Right hindlimb (tissue), 1 donor: ENCODE measurements at regions not wholly inside any gene's neighbourhood (a gene's known extent, or its start where the extent isn't known, plus 50 kb on each side); places are given as distances from the start of the nearest gene placed in this dataset.

Source experiments
- DNase-seq: peaks from one replicate; pipeline ENCODE4 v3.0.0-alpha.2; 2018

- no peak for DNase-seq
These were observed 254.6 kb upstream of the SP8 start for GRCh38 chr7:21041252-21041651.

DNA sequence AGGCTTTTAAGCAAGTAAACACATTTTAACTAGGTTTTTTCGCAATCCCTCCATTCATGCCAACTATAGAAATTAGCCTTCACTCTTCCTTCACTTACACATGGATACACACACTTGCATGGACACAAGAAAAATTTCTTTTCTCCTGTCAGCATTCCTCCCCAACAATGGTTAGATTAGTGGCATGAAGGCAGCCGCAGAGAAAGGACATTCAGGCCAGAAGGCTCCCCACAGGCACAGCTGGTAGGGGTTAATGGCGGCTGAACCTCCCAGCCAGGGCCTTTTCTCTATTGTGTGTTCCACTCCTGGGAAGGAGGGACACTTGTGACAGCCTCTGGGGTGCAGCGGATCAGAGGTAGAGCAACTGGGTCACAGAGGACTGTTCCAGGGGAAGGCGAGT is 255.0 kb upstream of the SP8 start:
- DNase-seq = no peak

DNA sequence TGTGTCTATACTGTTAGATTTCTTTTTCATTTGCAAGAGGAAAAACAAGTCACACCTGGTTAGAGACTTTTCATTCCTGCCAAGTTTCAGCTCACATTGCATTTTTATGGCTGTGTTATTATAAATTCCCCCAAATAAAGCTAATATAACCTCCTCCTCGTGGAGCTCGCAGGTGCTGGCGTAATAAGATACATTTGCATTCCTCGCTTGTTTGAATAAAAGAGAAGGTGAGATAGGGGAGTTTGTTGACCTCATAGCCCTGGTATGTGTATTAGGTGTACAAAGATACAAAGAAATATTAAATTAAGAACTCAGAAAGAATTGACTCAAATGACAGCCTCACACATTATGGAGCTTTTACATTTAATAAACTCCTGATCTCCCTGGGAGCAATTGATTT is 257.7 kb upstream of the SP8 start:
- DNase-seq = no peak

DNA sequence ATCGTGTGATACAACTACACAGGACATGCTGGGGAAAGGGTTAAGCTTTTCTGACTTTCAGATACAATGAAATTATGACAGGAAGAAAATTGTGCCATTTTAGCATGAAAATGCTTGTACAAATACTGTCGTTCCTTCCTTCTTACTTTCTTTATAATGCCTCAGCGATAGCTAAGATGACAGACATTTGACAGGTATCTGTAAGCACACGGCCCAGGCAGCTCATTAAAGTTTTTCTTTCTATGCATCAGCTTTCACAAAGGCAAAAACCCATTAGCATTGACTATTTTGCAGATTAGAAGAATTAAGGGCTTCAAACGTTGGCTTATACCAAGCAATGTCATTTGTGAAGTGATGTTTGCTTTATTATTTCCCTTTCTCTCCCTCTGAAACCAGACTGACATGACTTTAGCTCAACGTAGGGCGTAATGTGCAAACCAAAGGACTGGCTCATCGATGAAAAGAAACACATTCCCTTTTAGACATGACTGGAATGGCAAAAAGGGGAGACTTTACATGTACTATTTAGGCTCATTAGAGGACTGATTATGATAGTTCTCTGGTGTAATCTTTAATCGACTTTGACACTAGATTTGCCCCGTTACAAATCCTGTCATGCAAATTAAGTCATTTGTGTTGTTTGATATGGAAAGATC is 258.4 kb upstream of the SP8 start:
- DNase-seq = no peak

DNA sequence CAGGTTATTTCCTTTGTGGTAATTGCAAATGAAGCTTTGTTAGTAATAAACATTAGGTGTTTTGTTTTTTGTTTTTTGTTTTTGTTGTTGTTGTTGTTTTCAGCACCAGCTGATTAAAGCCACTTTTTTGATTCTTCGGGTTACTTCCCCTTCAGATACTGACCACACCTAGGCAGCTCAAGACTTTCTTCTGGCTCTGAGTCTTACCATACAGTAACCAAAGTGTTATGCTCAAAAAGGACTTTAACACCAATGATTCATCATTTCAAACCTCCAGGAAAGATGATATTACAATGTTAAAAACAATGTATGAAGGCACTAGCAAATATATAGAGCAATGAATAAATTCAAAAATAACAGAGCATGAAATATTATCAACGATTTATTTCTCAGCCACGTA is 265.2 kb upstream of the SP8 start:
- DNase-seq = no peak

DNA sequence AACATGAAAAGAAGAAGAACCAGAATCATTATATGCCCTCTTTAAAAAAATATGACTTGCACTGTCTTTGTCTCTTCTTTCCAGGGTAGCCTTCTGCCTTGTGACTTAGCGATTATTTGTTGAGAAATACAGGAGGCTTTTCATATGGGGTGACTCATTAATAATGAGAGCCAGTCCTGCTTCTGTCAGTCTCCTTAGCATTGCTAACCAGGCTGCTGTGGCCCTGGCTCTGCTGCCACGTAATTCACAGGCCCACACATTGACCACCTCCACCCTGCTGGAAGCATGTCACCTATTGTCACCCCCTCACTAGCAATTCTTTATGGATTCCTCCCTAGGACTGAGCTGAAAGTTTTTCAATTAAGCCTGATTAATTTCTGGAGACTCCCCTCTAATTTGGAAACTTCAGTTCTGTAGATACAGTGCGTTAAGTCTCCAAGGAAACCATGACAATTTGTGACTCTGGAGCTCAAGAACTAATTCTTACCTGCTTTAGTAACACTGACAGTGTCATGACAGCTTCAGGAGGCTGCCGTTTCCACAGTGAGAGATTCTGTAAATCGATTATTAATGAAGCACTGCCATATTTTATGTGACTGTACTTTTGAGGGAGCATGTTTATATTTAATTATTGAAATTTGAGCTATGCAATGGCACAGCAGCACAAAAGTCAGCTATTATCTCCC is 267.9 kb upstream of the SP8 start:
- DNase-seq = no peak

GRCh38 chr7:21059069-21059468 is 272.4 kb upstream of the SP8 start:
- DNase-seq = no peak

GRCh38 chr7:21063106-21063505 is 276.4 kb upstream of the SP8 start:
- DNase-seq = no peak

- DNase-seq = no peak
These were observed 278.3 kb upstream of the SP8 start for GRCh38 chr7:21064698-21065648.

DNA sequence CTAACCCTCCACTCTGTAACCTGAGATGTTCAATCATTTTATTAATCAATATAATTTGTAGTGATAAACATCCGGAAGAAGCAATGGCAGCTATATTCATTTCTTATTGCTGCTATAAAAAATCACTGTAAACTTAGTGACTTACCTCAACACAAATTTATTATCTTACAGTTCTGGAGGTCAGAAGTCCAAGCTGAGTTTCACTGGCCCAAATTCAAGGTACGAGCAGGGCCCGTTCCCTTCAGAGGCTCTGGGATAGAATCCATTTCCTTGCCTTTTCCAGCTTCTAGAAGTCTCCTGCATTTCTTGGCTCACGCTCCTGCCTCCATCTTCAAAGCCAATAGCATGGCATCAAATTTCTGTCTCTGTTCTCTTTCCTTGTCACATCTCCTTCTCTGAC is 279.5 kb upstream of the SP8 start:
- no peak for DNase-seq

- DNase-seq = no peak
These were observed 280.5 kb upstream of the SP8 start for GRCh38 chr7:21067216-21067615.

GRCh38 chr7:21070571-21071090 is 283.9 kb upstream of the SP8 start:
- DNase-seq = no peak

DNA sequence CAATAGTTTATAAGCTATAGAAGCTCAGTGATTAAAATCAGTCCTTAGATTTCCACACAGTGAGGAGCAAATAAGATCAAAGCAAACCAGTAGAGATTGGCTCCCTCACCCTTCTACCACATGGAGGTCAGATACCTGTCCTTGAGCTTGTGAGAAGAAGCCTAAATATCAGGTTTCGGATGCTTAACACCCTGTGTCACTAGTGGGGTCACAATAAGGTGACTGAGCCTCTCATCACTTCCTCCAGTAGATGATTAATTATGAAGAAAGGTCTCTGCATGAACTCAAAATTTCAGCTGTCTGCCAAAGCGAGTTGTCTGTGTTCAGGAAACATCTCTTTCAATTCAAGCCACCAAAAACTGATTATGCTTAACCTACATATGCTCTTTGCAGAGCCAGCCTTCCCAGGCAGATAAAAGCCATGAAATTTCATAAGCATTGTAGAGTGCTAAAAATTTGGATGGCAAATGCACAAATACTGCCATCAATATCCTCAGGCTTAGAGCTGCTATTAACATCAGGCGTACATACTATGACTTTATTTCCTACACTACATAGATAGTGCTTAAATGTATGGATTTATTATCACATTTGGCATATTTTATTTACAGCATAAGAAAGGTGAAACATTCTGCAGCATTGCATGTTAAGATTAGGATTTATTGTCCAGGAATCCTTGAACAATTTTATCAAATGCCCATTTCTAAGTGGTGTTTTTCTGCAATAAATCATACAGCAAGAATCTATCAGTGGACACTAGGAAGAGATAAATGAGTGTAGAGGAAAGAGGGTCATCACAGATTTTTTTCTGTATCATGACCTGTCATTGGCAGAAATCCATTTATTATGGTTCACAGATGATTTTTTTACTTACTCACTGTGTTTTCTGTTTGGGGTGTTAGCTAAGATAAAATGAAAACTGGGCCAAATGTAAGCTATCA is 285.1 kb upstream of the SP8 start:
- DNase-seq = no peak

DNA sequence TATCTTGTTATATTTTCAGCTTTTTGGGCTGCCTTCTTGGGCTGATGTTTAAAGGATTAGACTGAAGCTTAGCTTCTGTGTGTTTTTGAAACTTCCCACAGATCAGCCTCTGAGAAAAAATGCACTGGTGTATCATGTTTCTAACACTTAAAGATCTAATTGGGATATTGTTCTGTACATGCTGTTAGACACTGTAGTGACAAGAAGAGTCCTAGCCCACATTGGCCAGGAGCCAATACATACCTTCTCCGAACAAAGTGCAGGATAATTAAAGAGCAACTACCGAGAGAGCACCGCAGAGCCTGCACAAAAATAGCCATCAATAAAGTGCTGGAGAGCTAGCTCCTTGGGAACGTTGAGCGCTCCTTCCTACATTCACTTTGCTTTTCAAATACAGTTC is 289.4 kb upstream of the SP8 start:
- DNase-seq = no peak

DNA sequence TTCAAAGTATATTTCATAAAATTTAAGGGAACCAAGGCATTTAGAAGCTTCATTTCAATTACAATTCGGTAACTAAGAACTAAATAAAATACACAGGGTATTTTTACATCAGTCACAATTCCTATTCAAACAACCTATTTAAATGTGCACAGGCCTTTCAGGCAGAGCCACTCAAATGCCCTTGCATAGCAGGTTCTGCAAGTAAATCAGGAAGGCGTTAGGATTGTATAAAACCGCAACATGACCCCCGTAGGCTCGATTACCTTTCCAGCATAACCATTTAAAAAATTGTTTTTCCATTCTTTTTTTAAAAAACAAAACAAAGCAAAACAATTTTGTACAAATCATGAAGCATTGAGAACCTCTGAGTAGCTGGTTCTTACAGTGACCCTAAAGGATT is 289.9 kb upstream of the SP8 start:
- no peak for DNase-seq

GRCh38 chr7:21077602-21078001 is 290.9 kb upstream of the SP8 start:
- no peak for DNase-seq

DNA sequence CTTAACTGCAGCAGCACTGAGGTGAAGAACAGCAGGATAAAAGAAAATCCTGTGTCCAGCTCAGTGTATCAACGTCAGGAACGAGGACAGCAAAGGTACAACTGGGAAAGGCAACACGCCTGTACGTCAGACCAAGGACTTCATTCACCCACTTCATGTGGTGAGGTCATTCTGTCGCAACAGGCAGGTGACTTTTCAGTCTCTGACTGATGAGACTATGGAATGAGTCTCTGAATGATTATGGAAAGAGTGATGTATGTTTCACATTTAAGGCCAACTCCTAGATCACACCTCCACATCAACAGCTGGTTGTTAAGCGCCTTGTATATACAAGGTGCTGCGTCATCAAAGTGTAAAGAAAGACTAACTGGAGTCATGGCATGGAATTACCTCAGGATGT is 297.6 kb upstream of the SP8 start:
- DNase-seq = no peak

DNA sequence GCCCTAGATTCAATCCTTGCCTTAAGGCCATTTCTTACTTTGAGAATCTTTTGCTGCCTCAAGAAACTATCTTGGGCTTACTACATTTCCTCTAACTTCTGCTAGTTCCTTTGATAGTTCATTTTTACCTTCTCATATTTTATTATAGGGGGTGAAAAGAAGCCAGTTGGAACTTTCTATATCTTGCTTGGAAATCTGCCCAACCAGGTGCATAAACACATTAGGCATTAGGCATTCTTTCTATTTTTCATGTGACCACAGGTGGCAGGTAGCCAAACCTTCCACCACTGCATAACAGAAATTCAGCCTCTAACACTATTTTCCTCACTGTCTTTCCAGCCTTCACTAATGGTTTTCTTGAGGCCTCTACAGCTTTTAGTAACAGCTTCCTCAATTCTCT is 300.0 kb upstream of the SP8 start:
- no peak for DNase-seq

GRCh38 chr7:21089653-21090052 is 303.0 kb upstream of the SP8 start:
- no peak for DNase-seq

DNA sequence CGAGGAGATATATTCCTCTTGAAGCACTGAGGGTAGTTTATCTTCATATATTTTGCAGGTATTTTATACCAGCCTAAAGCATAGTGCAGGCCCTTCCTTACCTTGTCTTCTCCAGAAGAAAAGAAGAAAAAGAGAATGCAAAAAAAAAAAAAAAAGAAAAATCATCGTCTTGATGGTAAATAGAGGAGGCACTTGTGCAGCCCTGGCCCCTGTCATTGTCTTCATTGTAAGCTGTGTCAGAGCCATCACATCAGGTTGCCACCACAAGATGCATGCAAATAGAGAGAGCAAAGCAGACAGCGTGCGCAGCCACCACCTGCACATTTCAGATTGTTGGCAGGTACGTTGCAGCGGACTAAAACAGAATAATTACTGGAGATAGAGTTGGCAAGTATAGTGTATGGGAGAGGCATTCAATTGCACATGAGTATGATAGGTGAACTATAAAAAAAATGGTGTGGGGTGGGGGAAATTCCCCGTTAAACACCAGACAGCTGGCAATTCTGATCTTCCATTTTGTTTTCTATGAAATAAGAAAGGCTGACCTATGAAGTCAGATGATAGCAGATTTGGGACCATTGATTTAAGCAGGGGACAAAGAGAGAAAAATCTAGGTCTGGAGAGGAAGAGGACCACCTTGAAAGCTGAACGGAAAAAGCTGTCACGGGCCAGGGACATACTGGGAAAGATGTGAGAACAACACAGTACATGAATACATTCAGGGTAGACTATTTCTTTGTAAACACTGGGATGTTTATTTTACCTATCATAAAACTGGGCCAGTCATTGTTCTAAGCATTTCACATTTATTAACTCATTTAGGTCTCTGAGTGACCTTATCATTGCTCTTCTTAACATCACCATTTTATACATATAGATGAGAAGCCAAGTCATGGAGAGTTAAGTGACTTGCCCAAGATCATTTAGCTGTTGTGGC is 306.3 kb upstream of the SP8 start:
- DNase-seq = no peak

DNA sequence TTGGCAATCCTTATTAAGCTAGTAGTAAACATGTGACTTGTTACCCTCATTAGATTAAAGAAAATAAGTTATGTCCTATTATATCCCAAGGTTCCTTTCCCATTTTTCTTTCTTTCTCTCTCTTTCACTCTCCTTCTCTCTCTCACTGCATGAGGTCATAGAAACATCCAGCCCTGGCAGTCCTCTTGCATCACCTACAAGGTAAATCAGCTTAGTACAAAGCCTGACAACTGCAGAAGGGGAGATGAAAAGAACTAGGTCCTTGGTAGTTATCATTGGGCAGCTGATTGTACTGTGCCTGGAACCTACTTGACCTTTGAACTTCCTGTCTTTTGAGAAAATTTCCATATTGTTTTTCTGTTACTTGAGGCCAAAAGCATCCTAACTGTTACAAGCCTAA is 307.9 kb upstream of the SP8 start:
- no peak for DNase-seq
